Right ventricle myocardium inferior (tissue), 1 donor: ENCODE measurements at regions not wholly inside any gene's neighbourhood (a gene's known extent, or its start where the extent isn't known, plus 50 kb on each side); places are given as distances from the start of the nearest gene placed in this dataset.

Experiments used
- ATAC-seq: fragments of 200-7000 bp; cut with Tn5 transposase; one replicate; pipeline ENCODE4 v1.9.1; 2020; ENCODE audit warnings: mild to moderate bottlenecking, moderate library complexity
- DNase-seq: peaks from one replicate; pipeline ENCODE4 v3.0.0; 2021; ENCODE audit errors: missing footprints
- intact Hi-C: fragments of 100-400 bp; cut with DNase I; formaldehyde crosslinking; loops from one replicate; pipeline ENCODE4 v1.11.0; 2022
- donor health status: DM: no; HTN: yes; CAD: no; lungs with severe emphysema.

GRCh38 chr15:38707802-38708671 is 143.4 kb upstream of the RASGRP1 start:
- no peak for DNase-seq
- intact Hi-C loops = loop anchor here (5.0 kb wide), 2 partner anchors 874 to 1049 kb away; partner anchors contain the start of gene THBS1
- ATAC-seq = peak; percentile 70

- intact Hi-C loops = loop anchor here (5.0 kb wide), 2 partner anchors 874 to 1049 kb away; partner anchors contain the start of gene THBS1
- ATAC-seq (no peak), DNase-seq (no peak)
These were observed 144.1 kb upstream of the RASGRP1 start for GRCh38 chr15:38708672-38709180.

- ATAC-seq (no peak), DNase-seq (no peak)
- intact Hi-C loops = loop anchor here (5.0 kb wide), 2 partner anchors 873 to 1048 kb away; partner anchors contain the start of gene THBS1
These were observed 144.6 kb upstream of the RASGRP1 start for GRCh38 chr15:38709196-38709595.

GRCh38 chr15:38714309-38715072 is 149.9 kb upstream of the RASGRP1 start:
- ATAC-seq = no peak
- no peak for DNase-seq
- intact Hi-C loops = no loop called here

GRCh38 chr15:38720893-38721567 is 156.4 kb upstream of the RASGRP1 start:
- intact Hi-C loops = no loop called here
- no peak for ATAC-seq
- no peak for DNase-seq

- intact Hi-C loops = no loop called here
- no peak for DNase-seq
- ATAC-seq = no peak
These were observed 156.9 kb upstream of the RASGRP1 start for GRCh38 chr15:38721568-38721945.

- intact Hi-C loops = no loop called here
- no peak for DNase-seq
- ATAC-seq = no peak
These were observed 157.6 kb upstream of the RASGRP1 start for GRCh38 chr15:38722236-38722635.

GRCh38 chr15:38724827-38725226 is 160.2 kb upstream of the RASGRP1 start:
- no peak for ATAC-seq
- intact Hi-C loops = no loop called here

GRCh38 chr15:38726187-38726586 is 161.6 kb upstream of the RASGRP1 start:
- DNase-seq (no peak), ATAC-seq (no peak)
- intact Hi-C loops = no loop called here

More at GRCh38 chr15:38724827-38725226, 160.2 kb upstream of the RASGRP1 start:
- no peak for DNase-seq

GRCh38 chr15:38733331-38733730 is 168.7 kb upstream of the RASGRP1 start:
- intact Hi-C loops = no loop called here
- no peak for ATAC-seq
- DNase-seq = no peak

- ATAC-seq = no peak
- intact Hi-C loops = no loop called here
These were observed 175.6 kb upstream of the RASGRP1 start for GRCh38 chr15:38740206-38740605.

GRCh38 chr15:38743147-38743546 is 178.5 kb upstream of the RASGRP1 start:
- intact Hi-C loops = no loop called here
- ATAC-seq (no peak), DNase-seq (no peak)

More at GRCh38 chr15:38740206-38740605, 175.6 kb upstream of the RASGRP1 start:
- no peak for DNase-seq

GRCh38 chr15:38745126-38745525 is 180.5 kb upstream of the RASGRP1 start:
- ATAC-seq (no peak), DNase-seq (no peak)
- intact Hi-C loops = no loop called here

- intact Hi-C loops = no loop called here
- no peak for DNase-seq
- ATAC-seq = no peak
These were observed 181.0 kb upstream of the RASGRP1 start for GRCh38 chr15:38745626-38746025.

- ATAC-seq (no peak), DNase-seq (no peak)
- intact Hi-C loops = no loop called here
These were observed 181.6 kb upstream of the RASGRP1 start for GRCh38 chr15:38746211-38746610.

GRCh38 chr15:38748710-38749109 is 184.1 kb upstream of the RASGRP1 start:
- intact Hi-C loops = no loop called here
- ATAC-seq (no peak), DNase-seq (no peak)

GRCh38 chr15:38750786-38751185 is 186.2 kb upstream of the RASGRP1 start:
- intact Hi-C loops = no loop called here
- DNase-seq = no peak

GRCh38 chr15:38755718-38756117 is 191.1 kb upstream of the RASGRP1 start:
- DNase-seq (no peak), ATAC-seq (no peak)
- intact Hi-C loops = no loop called here

More at GRCh38 chr15:38750786-38751185, 186.2 kb upstream of the RASGRP1 start:
- no peak for ATAC-seq

- DNase-seq (no peak), ATAC-seq (no peak)
- intact Hi-C loops = no loop called here
These were observed 191.8 kb upstream of the RASGRP1 start for GRCh38 chr15:38756441-38756840.
